ENCODE measurements at regions not wholly inside any gene's neighbourhood (a gene's known extent, or its start where the extent isn't known, plus 50 kb on each side); places are given as distances from the start of the nearest gene placed in this dataset.
A peak's percentile ranks its signal among the peaks of the same experiment; 100 is the strongest.

- Histone ChIP-seq H3K4me1 (peaks cover 8 to 30% (median 18%) of the 10 kb centered on the region in 10 experiments; a peak in 19 of 20 replicates), H4K20me1 (no peaks in the 10 kb centered on the region), H3K4me2 (peak overlapping the region; percentile 14 to 73 (median 59); a peak in 21 of 22 replicates), H3K9me3 (replicated peaks in 1 of 11) (no peaks in the 10 kb centered on the region), H3K27ac (peak overlapping the region in 8 of 11 experiments; percentile 15 to 65 (median 40); a peak in 12 of 22 replicates), H3K4me3 (peak overlapping the region in 1 of 10 experiments; percentile 41; a peak in 2 of 20 replicates), H3K9ac (peak overlapping the region in 4 of 11 experiments; percentile 4 to 51 (median 18); a peak in 4 of 22 replicates), H3K27me3 (no peaks in the 10 kb centered on the region), H3K36me3 (no peaks in the 10 kb centered on the region)
- no peak for TF ChIP-seq Cebpa-rat (IDR thresholded peaks at IDR 0.05)
These were observed 173.8 kb downstream of the PCSK1 start for GRCh38 chr5:96259151-96259772.

GRCh38 chr5:96258692-96259091, 174.4 kb downstream of the PCSK1 start:
- Histone ChIP-seq H3K4me3 (no peak overlapping the region), H3K36me3 (no peaks in the 10 kb centered on the region), H3K4me1 (peaks cover 8 to 30% (median 18%) of the 10 kb centered on the region in 10 experiments; a peak in 19 of 20 replicates), H3K4me2 (peak overlapping the region in 8 of 11 experiments; percentile 47 to 73 (median 60); a peak in 14 of 22 replicates), H3K27me3 (no peaks in the 10 kb centered on the region), H3K9ac (no peak overlapping the region), H4K20me1 (no peaks in the 10 kb centered on the region), H3K9me3 (replicated peaks in 1 of 11) (no peaks in the 10 kb centered on the region), H3K27ac (peak overlapping the region in 6 of 11 experiments; percentile 15 to 65 (median 46); a peak in 9 of 22 replicates)
- no peak for TF ChIP-seq Cebpa-rat (IDR thresholded peaks at IDR 0.05)

GRCh38 chr5:96257904-96258303, 175.1 kb downstream of the PCSK1 start:
- Histone ChIP-seq H3K9ac (no peak overlapping the region), H3K36me3 (no peaks in the 10 kb centered on the region), H4K20me1 (no peaks in the 10 kb centered on the region), H3K4me2 (no peak overlapping the region), H3K27me3 (no peaks in the 10 kb centered on the region), H3K4me3 (no peak overlapping the region), H3K4me1 (peaks cover 8 to 30% (median 18%) of the 10 kb centered on the region in 10 experiments; a peak in 19 of 20 replicates), H3K9me3 (replicated peaks in 1 of 11) (no peaks in the 10 kb centered on the region), H3K27ac (no peak overlapping the region)
- no peak for TF ChIP-seq Cebpa-rat (IDR thresholded peaks at IDR 0.05)

GRCh38 chr5:96256795-96257470, 176.1 kb downstream of the PCSK1 start:
- no peaks in the 10 kb centered on the region for H3K9me3 ChIP-seq (replicated peaks in 1 of 11)
- TF ChIP-seq Cebpa-rat (IDR thresholded peaks at IDR 0.05): no peak
- no peaks in the 10 kb centered on the region for H3K36me3 ChIP-seq
- H3K4me1 ChIP-seq: peaks cover 8 to 30% (median 18%) of the 10 kb centered on the region in 10 experiments; a peak in 19 of 20 replicates
- no peaks in the 10 kb centered on the region for H4K20me1 ChIP-seq
- H3K9ac ChIP-seq: no peak overlapping the region
- H3K4me3 ChIP-seq: no peak overlapping the region
- H3K27ac ChIP-seq: no peak overlapping the region
- no peaks in the 10 kb centered on the region for H3K27me3 ChIP-seq
- no peak overlapping the region for H3K4me2 ChIP-seq

- Histone ChIP-seq H3K4me2 (no peak overlapping the region), H3K4me1 (peaks cover 8 to 23% (median 16%) of the 10 kb centered on the region in 10 experiments; a peak in 19 of 20 replicates), H3K4me3 (no peak overlapping the region), H4K20me1 (no peaks in the 10 kb centered on the region), H3K9me3 (replicated peaks in 1 of 11) (no peaks in the 10 kb centered on the region), H3K27me3 (no peaks in the 10 kb centered on the region), H3K27ac (no peak overlapping the region), H3K36me3 (no peaks in the 10 kb centered on the region), H3K9ac (no peak overlapping the region)
- TF ChIP-seq Cebpa-rat (IDR thresholded peaks at IDR 0.05): no peak
These were observed 177.9 kb downstream of the PCSK1 start for GRCh38 chr5:96254980-96255691.

- H3K4me2 ChIP-seq: no peak overlapping the region
- H3K36me3 ChIP-seq: no peaks in the 10 kb centered on the region
- peaks cover 0 to 3% (median 0%) of the 10 kb centered on the region in 10 experiments; a peak in 2 of 20 replicates for H3K4me1 ChIP-seq
- no peak overlapping the region for H3K4me3 ChIP-seq
- H3K9ac ChIP-seq: no peak overlapping the region
- no peaks in the 10 kb centered on the region for H4K20me1 ChIP-seq
- no peaks in the 10 kb centered on the region for H3K9me3 ChIP-seq (replicated peaks in 1 of 11)
- no peak for TF ChIP-seq Cebpa-rat (IDR thresholded peaks at IDR 0.05)
- no peaks in the 10 kb centered on the region for H3K27me3 ChIP-seq
- no peak overlapping the region for H3K27ac ChIP-seq
These were observed 179.9 kb downstream of the PCSK1 start for GRCh38 chr5:96253140-96253539.

GRCh38 chr5:96252596-96252995, 180.5 kb downstream of the PCSK1 start:
- no peak for TF ChIP-seq Cebpa-rat (IDR thresholded peaks at IDR 0.05)
- no peak overlapping the region for H3K4me2 ChIP-seq

GRCh38 chr5:96250782-96251181, 182.3 kb downstream of the PCSK1 start:
- Histone ChIP-seq H3K36me3 (no peaks in the 10 kb centered on the region), H3K27ac (no peak overlapping the region), H3K4me2 (no peak overlapping the region), H3K9me3 (replicated peaks in 1 of 11) (no peaks in the 10 kb centered on the region), H3K4me1 (peaks cover 0 to 12% (median 9%) of the 10 kb centered on the region in 10 experiments; a peak in 15 of 20 replicates), H4K20me1 (no peaks in the 10 kb centered on the region), H3K4me3 (no peak overlapping the region), H3K9ac (no peak overlapping the region), H3K27me3 (no peaks in the 10 kb centered on the region)
- TF ChIP-seq Cebpa-rat (IDR thresholded peaks at IDR 0.05): no peak

More at GRCh38 chr5:96252596-96252995, 180.5 kb downstream of the PCSK1 start:
- Histone ChIP-seq H3K36me3 (no peaks in the 10 kb centered on the region), H3K27ac (no peak overlapping the region), H3K9me3 (replicated peaks in 1 of 11) (no peaks in the 10 kb centered on the region), H3K4me3 (no peak overlapping the region), H3K9ac (no peak overlapping the region), H3K4me1 (peaks cover 0 to 4% (median 1%) of the 10 kb centered on the region in 10 experiments; a peak in 11 of 20 replicates), H3K27me3 (no peaks in the 10 kb centered on the region), H4K20me1 (no peaks in the 10 kb centered on the region)

- no peaks in the 10 kb centered on the region for H3K27me3 ChIP-seq
- no peak overlapping the region for H3K9ac ChIP-seq
- no peak overlapping the region for H3K4me3 ChIP-seq
- H3K9me3 ChIP-seq (replicated peaks in 1 of 11): no peaks in the 10 kb centered on the region
- H3K4me2 ChIP-seq: peak overlapping the region in 1 of 11 experiments; percentile 67; a peak in 1 of 22 replicates
- no peaks in the 10 kb centered on the region for H4K20me1 ChIP-seq
- no peaks in the 10 kb centered on the region for H3K36me3 ChIP-seq
- no peak for TF ChIP-seq Cebpa-rat (IDR thresholded peaks at IDR 0.05)
- no peak overlapping the region for H3K27ac ChIP-seq
- H3K4me1 ChIP-seq: peaks cover 0 to 12% (median 9%) of the 10 kb centered on the region in 10 experiments; a peak in 15 of 20 replicates
These were observed 184.9 kb downstream of the PCSK1 start for GRCh38 chr5:96248131-96248530.
